AG09309 (cell line): ENCODE measurements at regions not wholly inside any gene's neighbourhood (a gene's known extent, or its start where the extent isn't known, plus 50 kb on each side); places are given as distances from the start of the nearest gene placed in this dataset.

Experiments used
- DNase-seq: peaks from one replicate; pipeline ENCODE4 v3.0.0-alpha.2; 2010; ENCODE audit warnings: low read depth
- H3K4me3 ChIP-seq: 2 replicates; pipeline ENCODE4 v1.5.1; 2011; ENCODE audit warnings: mild to moderate bottlenecking, low read depth, low read length, moderate library complexity; ENCODE audit not compliant: control insufficient read depth
- CTCF ChIP-seq: IDR thresholded peaks from 2 replicates; pipeline ENCODE4 v1.5.1; 2011; ENCODE audit warnings: mild to moderate bottlenecking, low read depth, low read length, inconsistent platforms; ENCODE audit not compliant: insufficient read depth, control insufficient read depth; ENCODE audit errors: missing control alignments

DNA sequence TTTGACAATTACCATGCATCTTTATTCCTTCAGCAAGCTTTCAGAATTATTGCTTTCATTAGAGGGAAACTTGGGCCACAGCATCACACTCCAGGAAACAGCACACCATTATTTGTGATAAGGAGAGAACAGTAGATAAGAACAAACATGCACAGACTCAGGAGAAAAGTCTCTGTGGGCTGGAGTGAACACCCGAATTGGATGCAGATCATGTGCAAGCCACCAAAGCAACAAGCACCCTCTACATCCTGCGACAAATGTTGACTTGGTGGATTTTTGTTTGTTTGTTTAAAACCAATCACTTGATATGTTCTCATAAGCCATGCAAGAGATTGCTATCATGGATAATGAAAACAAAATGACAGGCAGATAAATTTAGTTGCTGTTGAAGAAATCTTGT is 67.7 kb upstream of the ZFP64 start:
- H3K4me3 ChIP-seq, result no peak overlapping the region
- no peak for TF ChIP-seq CTCF
- no peak for DNase-seq

GRCh38 chr20:52256454-52256853 is 64.9 kb upstream of the ZFP64 start:
- no peak for TF ChIP-seq CTCF
- no peak overlapping the region for H3K4me3 ChIP-seq
- DNase-seq, result no peak

GRCh38 chr20:52252664-52253063 is 61.1 kb upstream of the ZFP64 start:
- H3K4me3 ChIP-seq, result no peak overlapping the region
- no peak for TF ChIP-seq CTCF
- no peak for DNase-seq

DNA sequence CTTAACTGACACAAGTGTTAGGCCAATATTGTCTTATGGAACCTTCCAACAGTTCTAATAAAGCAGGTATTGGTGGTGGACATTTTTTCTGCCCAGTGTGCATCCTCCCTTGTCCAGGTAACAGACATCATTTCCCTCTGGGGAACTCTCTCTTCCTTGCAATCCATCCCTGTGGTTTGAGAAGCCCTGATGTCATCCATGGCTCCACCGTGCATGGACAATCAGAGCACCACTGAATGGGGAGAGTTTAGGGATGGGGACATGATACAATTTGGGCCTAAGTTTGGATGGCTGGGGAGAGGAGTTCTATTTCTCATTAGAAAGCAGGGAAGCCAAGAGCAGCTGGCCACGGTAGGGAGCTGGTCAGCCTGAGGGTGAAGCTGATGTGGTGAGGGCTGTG is 60.2 kb upstream of the ZFP64 start:
- no peak for TF ChIP-seq CTCF
- no peak overlapping the region for H3K4me3 ChIP-seq
- DNase-seq, result no peak

DNA sequence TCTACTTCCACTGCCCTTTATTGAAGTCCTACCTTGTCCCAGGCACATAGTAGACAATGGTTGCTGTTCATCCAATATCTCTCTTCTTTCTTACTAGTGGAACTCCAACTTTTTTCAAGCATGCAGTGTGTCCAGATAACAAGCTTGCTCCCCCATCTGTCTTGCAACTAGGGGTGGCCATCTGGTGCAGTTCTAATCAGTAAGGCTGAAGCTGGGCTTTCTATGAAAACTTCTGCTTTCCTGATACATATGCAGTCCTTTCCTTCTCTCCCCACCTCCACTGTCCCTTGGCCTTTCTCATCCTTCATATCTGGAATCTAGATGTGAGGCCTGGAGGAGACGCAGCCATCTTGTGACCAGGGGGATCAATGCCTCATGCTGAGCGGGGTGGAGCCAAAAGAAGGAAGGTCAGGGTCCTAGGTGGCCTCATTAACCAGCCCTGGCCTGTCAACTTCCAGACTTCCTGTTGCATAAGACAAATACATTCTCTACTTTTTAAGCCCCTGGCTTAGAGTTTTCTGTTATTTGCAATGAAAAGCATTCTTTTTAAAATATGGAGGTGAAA is 59.6 kb upstream of the ZFP64 start:
- no peak for DNase-seq
- no peak for TF ChIP-seq CTCF
- no peak overlapping the region for H3K4me3 ChIP-seq

GRCh38 chr20:52247548-52247947 is 56.0 kb upstream of the ZFP64 start:
- no peak overlapping the region for H3K4me3 ChIP-seq
- DNase-seq, result no peak
- TF ChIP-seq CTCF, result no peak

DNA sequence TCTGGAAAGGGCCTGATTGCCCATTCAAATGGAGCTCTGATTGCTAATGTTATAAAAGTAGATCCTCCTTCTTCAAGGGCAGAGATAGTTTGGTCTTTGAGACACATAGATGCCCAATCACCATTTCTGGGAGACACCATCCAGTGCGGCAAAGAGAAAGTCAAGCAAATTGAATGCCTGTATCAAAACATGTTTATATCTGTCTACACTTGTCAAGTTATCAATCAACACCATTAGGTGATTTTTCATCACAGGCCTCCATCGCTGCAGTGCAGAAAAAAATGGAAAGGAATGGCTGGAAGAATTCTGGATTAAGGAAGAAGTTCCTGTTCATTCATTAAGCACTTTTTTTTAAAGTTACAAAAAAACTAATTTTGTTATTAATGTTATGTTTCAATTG is 54.8 kb upstream of the ZFP64 start:
- H3K4me3 ChIP-seq, result no peak overlapping the region
- no peak for TF ChIP-seq CTCF
- DNase-seq, result no peak
